ENCODE measurements at regions not wholly inside any gene's neighbourhood (a gene's known extent, or its start where the extent isn't known, plus 50 kb on each side); places are given as distances from the start of the nearest gene placed in this dataset.

GRCh38 chr16:85184404-85184803 lies 72.1 kb upstream of the CIBAR2 start:
- no peaks in the 10 kb centered on the region for H3K27me3 ChIP-seq (ENCODE audit: control insufficient read depth, extremely low read depth, insufficient read depth, low read length)
- H3K9me3 ChIP-seq (ENCODE audit: control insufficient read depth, low read depth, low read length), result peaks cover 6% of the 10 kb centered on the region
- H3K79me2 ChIP-seq (ENCODE audit: control insufficient read depth, insufficient read depth, low read length), result peaks cover 3% of the 10 kb centered on the region
- H4K20me1 ChIP-seq (ENCODE audit: control insufficient read depth, extremely low read depth, insufficient read depth, low read length), result peaks cover 3% of the 10 kb centered on the region
- H3K9ac ChIP-seq (ENCODE audit: control insufficient read depth, extremely low read depth, insufficient read depth, low read length), result no peak overlapping the region
- no peaks in the 10 kb centered on the region for H3K9me1 ChIP-seq (ENCODE audit: control insufficient read depth, extremely low read depth, insufficient read depth, low read length)
- no peak overlapping the region for H3K27ac ChIP-seq (ENCODE audit: control insufficient read depth, insufficient read depth, low read length)
- H3K4me1 ChIP-seq (ENCODE audit: control insufficient read depth, extremely low read depth, insufficient read depth, low read length), result no peaks in the 10 kb centered on the region
- no peak overlapping the region for H3K4me2 ChIP-seq (ENCODE audit: control insufficient read depth, extremely low read depth, insufficient read depth, low read depth, low read length)
- dilution Hi-C loops (cut with MboI; ENCODE audit: extremely low pct_ligation_motif_present, low sequenced_read_pairs), result no loop called here
- no peak overlapping the region for H3K4me3 ChIP-seq (ENCODE audit: control insufficient read depth in 2 of 3, extremely low read depth in 1 of 3, insufficient read depth in 2 of 3, low read depth in 1 of 3, low read length in 3 of 3)
- H2AFZ ChIP-seq (ENCODE audit: control insufficient read depth, low read length), result no peak overlapping the region
- no peak for DNase-seq (ENCODE audit: low read depth, low spot score)
- peaks cover 0 to 5% of the 10 kb centered on the region in 2 experiments for H3K36me3 ChIP-seq (ENCODE audit: control insufficient read depth in 2 of 2, extremely low read depth in 1 of 2, insufficient read depth in 2 of 2, low read length in 2 of 2)
- FAIRE-seq, result no peak
- TF ChIP-seq EZH2 (IDR thresholded peaks at IDR 0.05; ENCODE audit: low read length), result no peak
- TF ChIP-seq CTCF (optimal IDR thresholded peaks at IDR 0.05 in 1 of 3, IDR thresholded peaks at IDR 0.05 in 1 of 3, conservative IDR thresholded peaks at IDR 0.05 in 1 of 3; ENCODE audit: extremely low read depth in 1 of 3, insufficient read depth in 2 of 3, low read length in 3 of 3), result no peak

DNA sequence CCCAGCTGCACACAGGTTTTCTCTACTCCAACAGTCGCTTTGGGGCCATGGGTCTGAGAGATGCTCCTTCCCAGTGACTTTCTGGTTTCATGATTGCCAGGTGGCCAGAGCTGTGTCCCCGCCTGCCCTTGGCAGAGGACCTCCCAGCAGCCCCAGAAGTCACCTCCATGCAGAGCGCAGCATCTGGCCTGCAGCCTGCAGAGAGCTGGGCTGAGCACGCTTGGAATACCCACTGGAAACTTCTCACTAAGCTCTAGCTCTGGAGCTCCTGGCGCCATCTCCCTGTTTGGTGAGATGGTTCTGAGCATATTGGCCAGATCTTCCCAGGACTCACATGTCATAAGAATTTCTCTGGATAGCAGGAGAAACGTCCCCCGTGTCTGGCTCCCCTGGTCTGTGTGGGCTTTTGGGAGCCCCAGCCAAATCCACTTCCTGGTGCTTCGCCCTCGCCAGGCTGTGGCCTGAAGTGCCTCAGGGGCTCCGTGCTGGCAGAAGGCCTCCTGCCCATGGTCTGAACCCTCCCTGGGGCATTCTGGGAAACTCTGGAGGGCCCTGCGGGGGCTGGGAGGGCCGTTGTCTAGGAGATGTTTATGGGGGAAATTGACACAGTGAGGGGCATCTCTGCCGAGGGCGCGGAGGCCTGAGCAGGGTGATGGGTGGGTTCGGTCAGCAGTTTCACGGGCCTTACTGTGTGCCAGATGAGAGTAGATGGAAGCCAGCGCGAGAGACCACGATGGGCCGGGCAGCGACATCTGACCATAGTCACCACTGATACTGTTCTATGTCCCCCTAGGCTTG lies 73.2 kb upstream of the CIBAR2 start:
- FAIRE-seq (no peak), DNase-seq (ENCODE audit: low read depth, low spot score) (no peak)
- Histone ChIP-seq H3K27me3 (ENCODE audit: control insufficient read depth, extremely low read depth, insufficient read depth, low read length) (no peaks in the 10 kb centered on the region), H2AFZ (ENCODE audit: control insufficient read depth, low read length) (no peak overlapping the region), H3K9me1 (ENCODE audit: control insufficient read depth, extremely low read depth, insufficient read depth, low read length) (no peaks in the 10 kb centered on the region), H3K9me3 (ENCODE audit: control insufficient read depth, low read depth, low read length) (peaks cover 6% of the 10 kb centered on the region), H3K4me1 (ENCODE audit: control insufficient read depth, extremely low read depth, insufficient read depth, low read length) (no peaks in the 10 kb centered on the region), H3K79me2 (ENCODE audit: control insufficient read depth, insufficient read depth, low read length) (peaks cover 2% of the 10 kb centered on the region), H4K20me1 (ENCODE audit: control insufficient read depth, extremely low read depth, insufficient read depth, low read length) (peaks cover 3% of the 10 kb centered on the region), H3K4me2 (ENCODE audit: control insufficient read depth, extremely low read depth, insufficient read depth, low read depth, low read length) (no peak overlapping the region), H3K4me3 (ENCODE audit: control insufficient read depth in 2 of 3, extremely low read depth in 1 of 3, insufficient read depth in 2 of 3, low read depth in 1 of 3, low read length in 3 of 3) (no peak overlapping the region), H3K9ac (ENCODE audit: control insufficient read depth, extremely low read depth, insufficient read depth, low read length) (no peak overlapping the region), H3K36me3 (ENCODE audit: control insufficient read depth in 2 of 2, extremely low read depth in 1 of 2, insufficient read depth in 2 of 2, low read length in 2 of 2) (peaks cover 0 to 5% of the 10 kb centered on the region in 2 experiments), H3K27ac (ENCODE audit: control insufficient read depth, insufficient read depth, low read length) (no peak overlapping the region)
- dilution Hi-C loops (cut with MboI; ENCODE audit: extremely low pct_ligation_motif_present, low sequenced_read_pairs), result no loop called here
- TF ChIP-seq CTCF (optimal IDR thresholded peaks at IDR 0.05 in 1 of 3, IDR thresholded peaks at IDR 0.05 in 1 of 3, conservative IDR thresholded peaks at IDR 0.05 in 1 of 3; ENCODE audit: extremely low read depth in 1 of 3, insufficient read depth in 2 of 3, low read length in 3 of 3) (no peak), EZH2 (IDR thresholded peaks at IDR 0.05; ENCODE audit: low read length) (no peak)
